HCT116 (cell line): ENCODE measurements at regions not wholly inside any gene's neighbourhood (a gene's known extent, or its start where the extent isn't known, plus 50 kb on each side); places are given as distances from the start of the nearest gene placed in this dataset.

ENCODE experiments used
- JUND ChIP-seq: IDR thresholded peaks from 2 replicates; pipeline ENCODE4 v1.6.1; 2012
- POLR2A ChIP-seq: IDR thresholded peaks from 2 replicates; pipeline ENCODE4 v1.7.0; 2011; ENCODE audit warnings: borderline replicate concordance; ENCODE audit not compliant: insufficient read depth, insufficient read length; ENCODE audit errors: extremely low read depth

- TF ChIP-seq POLR2A (no peak), JUND (no peak)
Measured at GRCh38 chr3:82000773-82001172, 239.3 kb upstream of the GBE1 start.
